GM19099 (cell line): ENCODE measurements at regions not wholly inside any gene's neighbourhood (a gene's known extent, or its start where the extent isn't known, plus 50 kb on each side); places are given as distances from the start of the nearest gene placed in this dataset.
A peak's percentile ranks its signal among the peaks of the same experiment; 100 is the strongest.

Experiments used
- POLR2A ChIP-seq: IDR thresholded peaks from 3 replicates; pipeline ENCODE4 v1.6.1; 2011; ENCODE audit warnings: low read depth; ENCODE audit not compliant: insufficient read length; ENCODE audit errors: extremely low read depth

GRCh38 chr11:110347660-110348059 is 51.2 kb upstream of the RDX start:
- no peak for TF ChIP-seq POLR2A

GRCh38 chr11:110349138-110349996 is 53.0 kb upstream of the RDX start:
- TF ChIP-seq POLR2A: no peak

GRCh38 chr11:110355011-110355744 is 58.8 kb upstream of the RDX start:
- no peak for TF ChIP-seq POLR2A

GRCh38 chr11:110356762-110357671 is 60.6 kb upstream of the RDX start:
- no peak for TF ChIP-seq POLR2A

GRCh38 chr11:110358336-110358735 is 61.9 kb upstream of the RDX start:
- TF ChIP-seq POLR2A: no peak

- no peak for TF ChIP-seq POLR2A
Measured at GRCh38 chr11:110362971-110363509, 66.6 kb upstream of the RDX start.

- TF ChIP-seq POLR2A: no peak
Measured at GRCh38 chr11:110366291-110366690, 63.5 kb upstream of the FDX1 start.

GRCh38 chr11:110367571-110367970 is 62.2 kb upstream of the FDX1 start:
- TF ChIP-seq POLR2A: no peak

GRCh38 chr11:110371084-110371483 is 58.7 kb upstream of the FDX1 start:
- no peak for TF ChIP-seq POLR2A

GRCh38 chr11:110373051-110373702 is 56.6 kb upstream of the FDX1 start:
- peak; percentile 21 for TF ChIP-seq POLR2A

- no peak for TF ChIP-seq POLR2A
Measured at GRCh38 chr11:110374921-110375320, 54.8 kb upstream of the FDX1 start.

GRCh38 chr11:110375351-110375750 is 54.4 kb upstream of the FDX1 start:
- no peak for TF ChIP-seq POLR2A

GRCh38 chr11:110376021-110376420 is 53.7 kb upstream of the FDX1 start:
- TF ChIP-seq POLR2A: no peak

- TF ChIP-seq POLR2A: no peak
Measured at GRCh38 chr11:110376711-110377324, 52.9 kb upstream of the FDX1 start.
